H9 (cell line): ENCODE measurements at regions not wholly inside any gene's neighbourhood (a gene's known extent, or its start where the extent isn't known, plus 50 kb on each side); places are given as distances from the start of the nearest gene placed in this dataset.

Experiments
- DNase-seq: peaks from one replicate; pipeline ENCODE4 v3.0.0-alpha.2; 2017
- H2AFZ ChIP-seq: one replicate; pipeline ENCODE4 v1.6.1; 2013; ENCODE audit warnings: mild to moderate bottlenecking, low read length, control low read depth, moderate library complexity
- H2AK5ac ChIP-seq: 2 replicates; pipeline ENCODE4 v1.6.1; 2013; ENCODE audit warnings: low read length, control low read depth, mixed read lengths; ENCODE audit not compliant: insufficient read length
- H2BK120ac ChIP-seq: one replicate; pipeline ENCODE4 v1.6.1; 2013; ENCODE audit warnings: low read depth, mild to moderate bottlenecking, low read length, control low read depth, inconsistent platforms; ENCODE audit not compliant: poor library complexity, severe bottlenecking
- H2BK12ac ChIP-seq: 2 replicates; pipeline ENCODE4 v1.6.1; 2013; ENCODE audit warnings: low read length, control low read depth, mixed read lengths, low read depth; ENCODE audit not compliant: insufficient read length
- H2BK15ac ChIP-seq: 2 replicates; pipeline ENCODE4 v1.6.1; 2013; ENCODE audit warnings: low read depth, low read length, control low read depth
- H2BK20ac ChIP-seq: one replicate; pipeline ENCODE4 v1.6.1; 2013; ENCODE audit warnings: low read depth, mild to moderate bottlenecking, low read length, control low read depth, inconsistent platforms; ENCODE audit not compliant: poor library complexity, severe bottlenecking
- H2BK5ac ChIP-seq: 2 replicates; pipeline ENCODE4 v1.6.1; 2013; ENCODE audit warnings: low read length, control low read depth, mixed read lengths; ENCODE audit not compliant: insufficient read length
- H3K14ac ChIP-seq: 2 replicates; pipeline ENCODE4 v1.6.1; 2013; ENCODE audit warnings: low read length, control low read depth; ENCODE audit not compliant: insufficient read depth
- H3K18ac ChIP-seq: 2 replicates; pipeline ENCODE4 v1.6.1; 2013; ENCODE audit warnings: low read depth, mild to moderate bottlenecking, mixed read lengths, low read length, control low read depth; ENCODE audit not compliant: insufficient read length
- H3K23ac ChIP-seq: 2 replicates; pipeline ENCODE4 v1.6.1; 2013; ENCODE audit warnings: low read length, control low read depth, mixed read lengths, low read depth; ENCODE audit not compliant: insufficient read length
- H3K23me2 ChIP-seq: 2 replicates; pipeline ENCODE4 v1.6.1; 2013; ENCODE audit warnings: low read depth, mild to moderate bottlenecking, mixed read lengths, low read length, control low read depth; ENCODE audit not compliant: insufficient read length, poor library complexity, severe bottlenecking
- H3K27ac ChIP-seq: 2 replicates; pipeline ENCODE4 v1.5.1; 2013; ENCODE audit warnings: low read length, control low read depth, mixed read lengths, low read depth; ENCODE audit not compliant: insufficient read length
- H3K27me3 ChIP-seq: 2 replicates; pipeline ENCODE4 v1.6.1; 2013; ENCODE audit warnings: low read length, control low read depth, inconsistent platforms; ENCODE audit not compliant: insufficient read depth
- H3K4ac ChIP-seq: 2 replicates; pipeline ENCODE4 v1.6.1; 2013; ENCODE audit warnings: low read depth, mild to moderate bottlenecking, control low read depth, inconsistent platforms, low read length, moderate library complexity
- H3K4me1 ChIP-seq: 2 replicates; pipeline ENCODE4 v1.6.1; 2013; ENCODE audit warnings: low read length, control low read depth, inconsistent platforms; ENCODE audit not compliant: insufficient read depth
- H3K4me2 ChIP-seq: 2 replicates; pipeline ENCODE4 v1.6.1; 2013; ENCODE audit warnings: low read length, control low read depth, mixed read lengths; ENCODE audit not compliant: insufficient read length, insufficient read depth
- H3K56ac ChIP-seq: 2 replicates; pipeline ENCODE4 v1.6.1; 2013; ENCODE audit warnings: low read depth, mild to moderate bottlenecking, mixed read lengths, low read length, control low read depth; ENCODE audit not compliant: insufficient read length
- H3K79me1 ChIP-seq: 2 replicates; pipeline ENCODE4 v1.6.1; 2013; ENCODE audit warnings: low read depth, mild to moderate bottlenecking, moderate library complexity, low read length, control low read depth, inconsistent platforms; ENCODE audit not compliant: insufficient read depth, poor library complexity, severe bottlenecking
- H3K79me2 ChIP-seq: 2 replicates; pipeline ENCODE4 v1.6.1; 2013; ENCODE audit warnings: low read length, control low read depth, inconsistent platforms; ENCODE audit not compliant: insufficient read depth
- H3K9ac ChIP-seq: 2 replicates; pipeline ENCODE4 v1.6.1; 2013; ENCODE audit warnings: low read length, control low read depth, mixed read lengths; ENCODE audit not compliant: insufficient read length; ENCODE audit errors: extremely low read depth
- H3K9me3 ChIP-seq: one replicate; pipeline ENCODE4 v1.6.1; 2013; ENCODE audit warnings: low read depth, low read length, inconsistent platforms; ENCODE audit not compliant: control insufficient read depth
- H3T11ph ChIP-seq: one replicate; pipeline ENCODE4 v1.6.1; 2013; ENCODE audit warnings: mild to moderate bottlenecking, low read length, control low read depth, inconsistent platforms
- H4K20me1 ChIP-seq: one replicate; pipeline ENCODE4 v1.6.1; 2013; ENCODE audit not compliant: control insufficient read depth, insufficient read length, insufficient read depth
- H4K5ac ChIP-seq: 2 replicates; pipeline ENCODE4 v1.6.1; 2013; ENCODE audit warnings: low read depth, mild to moderate bottlenecking, mixed read lengths, low read length, control low read depth; ENCODE audit not compliant: insufficient read length
- H4K8ac ChIP-seq: replicated peaks from 2 replicates; pipeline ENCODE4 v1.6.1; 2013; ENCODE audit warnings: low read length, control low read depth, mixed read lengths, low read depth; ENCODE audit not compliant: insufficient read length
- H4K91ac ChIP-seq: 2 replicates; pipeline ENCODE4 v1.6.1; 2013; ENCODE audit warnings: low read depth, mild to moderate bottlenecking, moderate library complexity, mixed read lengths, low read length, control low read depth; ENCODE audit not compliant: insufficient read length
- H3K27ac Mint-ChIP-seq, 3 experiments: 2 replicates in 2 of 3; 3 replicates in 1 of 3; pipeline ENCODE4 v1.8.0; 2020 to 2021; ENCODE audit warnings: mixed read lengths in 3 of 3, mild to moderate bottlenecking in 1 of 3, moderate library complexity in 1 of 3
- H3K27me3 Mint-ChIP-seq: 2 replicates; pipeline ENCODE4 v1.8.0; 2021; ENCODE audit warnings: low read depth, mild to moderate bottlenecking, moderate library complexity, mixed read lengths
- H3K36me3 Mint-ChIP-seq, 3 experiments: 2 replicates in 2 of 3; 3 replicates in 1 of 3; pipeline ENCODE4 v1.8.0; 2020 to 2021; ENCODE audit warnings: low read depth in 3 of 3, mixed read lengths in 3 of 3; ENCODE audit not compliant: insufficient read depth in 1 of 3
- H3K4me1 Mint-ChIP-seq, 2 experiments: 2 replicates each; pipeline ENCODE4 v1.8.0; 2020; ENCODE audit warnings: mixed read lengths in 2 of 2
- H3K4me3 Mint-ChIP-seq, 2 experiments: 2 replicates in 1 of 2; 3 replicates in 1 of 2; pipeline ENCODE4 v1.8.0; 2020 to 2021; ENCODE audit warnings: mild to moderate bottlenecking in 2 of 2, mixed read lengths in 2 of 2, moderate library complexity in 1 of 2
- H3K9me3 Mint-ChIP-seq, 2 experiments: 2 replicates in 1 of 2; 3 replicates in 1 of 2; pipeline ENCODE4 v1.8.0; 2020; ENCODE audit warnings: mild to moderate bottlenecking in 2 of 2, mixed read lengths in 2 of 2, moderate library complexity in 1 of 2
- WGBS: extraction: QIAGEN DNeasy Blood & Tissue Kit; methylation state at CpG from one replicate; pipeline ENCODE4 v1.1.7; 2013; ENCODE audit warnings: missing lambda C conversion rate, low lambda C conversion rate, mixed read lengths; ENCODE audit not compliant: insufficient read length; ENCODE audit errors: extremely low coverage; 5-methylcytosine and 5-hydroxymethylcytosine counted together
- TF ChIP-seq, protein P1 (sequence below): fragments of 200-600 bp; sonication (generic); conservative IDR thresholded peaks from 3 replicates; pipeline ENCODE4 v1.8.0; 2021; ENCODE audit warnings: antibody characterized with exemption, mild to moderate bottlenecking

- Histone ChIP-seq H3K79me2 (no peaks in the 10 kb centered on the region), H3T11ph (no peak overlapping the region), H2AK5ac (no peak overlapping the region), H2BK120ac (no peak overlapping the region), H2BK20ac (no peak overlapping the region), H3K4ac (no peak overlapping the region), H2BK15ac (no peak overlapping the region), H3K27me3 (no peaks in the 10 kb centered on the region), H2AFZ (no peak overlapping the region), H2BK5ac (no peak overlapping the region), H3K18ac (no peak overlapping the region), H2BK12ac (no peak overlapping the region), H3K4me1 (0 out of 2 replicates have a peak, but pooled peaks cover 2% of the 10 kb centered on the region), H3K4me2 (no peak overlapping the region), H3K23ac (no peak overlapping the region), H4K8ac (no peak overlapping the region), H4K5ac (no peak overlapping the region), H3K56ac (no peak overlapping the region), H3K14ac (no peak overlapping the region), H3K27ac (no peak overlapping the region), H4K91ac (no peak overlapping the region), H3K9me3 (no peaks in the 10 kb centered on the region), H3K79me1 (no peaks in the 10 kb centered on the region), H3K23me2 (no peaks in the 10 kb centered on the region), H4K20me1 (no peaks in the 10 kb centered on the region), H3K9ac (no peak overlapping the region)
- TF ChIP-seq, protein P1, sequence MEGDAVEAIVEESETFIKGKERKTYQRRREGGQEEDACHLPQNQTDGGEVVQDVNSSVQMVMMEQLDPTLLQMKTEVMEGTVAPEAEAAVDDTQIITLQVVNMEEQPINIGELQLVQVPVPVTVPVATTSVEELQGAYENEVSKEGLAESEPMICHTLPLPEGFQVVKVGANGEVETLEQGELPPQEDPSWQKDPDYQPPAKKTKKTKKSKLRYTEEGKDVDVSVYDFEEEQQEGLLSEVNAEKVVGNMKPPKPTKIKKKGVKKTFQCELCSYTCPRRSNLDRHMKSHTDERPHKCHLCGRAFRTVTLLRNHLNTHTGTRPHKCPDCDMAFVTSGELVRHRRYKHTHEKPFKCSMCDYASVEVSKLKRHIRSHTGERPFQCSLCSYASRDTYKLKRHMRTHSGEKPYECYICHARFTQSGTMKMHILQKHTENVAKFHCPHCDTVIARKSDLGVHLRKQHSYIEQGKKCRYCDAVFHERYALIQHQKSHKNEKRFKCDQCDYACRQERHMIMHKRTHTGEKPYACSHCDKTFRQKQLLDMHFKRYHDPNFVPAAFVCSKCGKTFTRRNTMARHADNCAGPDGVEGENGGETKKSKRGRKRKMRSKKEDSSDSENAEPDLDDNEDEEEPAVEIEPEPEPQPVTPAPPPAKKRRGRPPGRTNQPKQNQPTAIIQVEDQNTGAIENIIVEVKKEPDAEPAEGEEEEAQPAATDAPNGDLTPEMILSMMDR: no peak
- no peaks in the 10 kb centered on the region for H3K36me3 Mint-ChIP-seq
- H3K9me3 Mint-ChIP-seq: no peaks in the 10 kb centered on the region
- H3K4me1 Mint-ChIP-seq: peaks cover 30 to 36% of the 10 kb centered on the region in 2 experiments
- DNase-seq: peak; percentile 80
- no peak overlapping the region for H3K27ac Mint-ChIP-seq
- no peak overlapping the region for H3K4me3 Mint-ChIP-seq
- no CpG with 5 or more reads among the region's 3 CpGs for WGBS
- no peaks in the 10 kb centered on the region for H3K27me3 Mint-ChIP-seq
Observed at GRCh38 chr5:168159425-168159824, 132.0 kb upstream of the WWC1 start.
